NCI-H1930 (cell line): ENCODE measurements at regions not wholly inside any gene's neighbourhood (a gene's known extent, or its start where the extent isn't known, plus 50 kb on each side); places are given as distances from the start of the nearest gene placed in this dataset.
"Not testable (repeated sequence)": the region's sequence is repeated elsewhere in the genome, so short reads cannot be mapped to it uniquely, and the experiment has no call there.

ENCODE experiments used
- DNase-seq, 2 experiments: peaks; one replicate each; lab custom pipeline; 2025; lab: John Stamatoyannopoulos, UW

DNA sequence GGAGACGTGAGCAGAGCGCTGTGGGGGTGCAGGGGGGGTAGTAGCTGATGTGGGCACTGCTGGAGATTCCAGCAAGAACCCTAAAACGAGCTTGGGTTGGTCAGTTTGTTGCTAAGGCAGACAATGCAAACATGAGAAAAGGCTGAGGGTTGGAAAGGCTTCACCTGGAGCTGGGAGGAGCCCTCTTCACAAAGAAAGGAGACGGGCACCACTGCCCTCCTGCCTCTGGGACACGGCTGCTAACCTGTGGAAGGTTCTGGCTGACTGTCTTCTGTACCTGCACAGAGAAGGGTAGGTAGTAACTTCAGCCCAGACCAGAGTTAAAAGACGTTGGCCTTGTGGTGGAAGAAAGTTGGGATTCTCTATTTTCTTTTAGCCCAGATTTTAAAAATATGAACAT lies 108.7 kb downstream of the SUCLA2 start:
- no peak for DNase-seq

DNA sequence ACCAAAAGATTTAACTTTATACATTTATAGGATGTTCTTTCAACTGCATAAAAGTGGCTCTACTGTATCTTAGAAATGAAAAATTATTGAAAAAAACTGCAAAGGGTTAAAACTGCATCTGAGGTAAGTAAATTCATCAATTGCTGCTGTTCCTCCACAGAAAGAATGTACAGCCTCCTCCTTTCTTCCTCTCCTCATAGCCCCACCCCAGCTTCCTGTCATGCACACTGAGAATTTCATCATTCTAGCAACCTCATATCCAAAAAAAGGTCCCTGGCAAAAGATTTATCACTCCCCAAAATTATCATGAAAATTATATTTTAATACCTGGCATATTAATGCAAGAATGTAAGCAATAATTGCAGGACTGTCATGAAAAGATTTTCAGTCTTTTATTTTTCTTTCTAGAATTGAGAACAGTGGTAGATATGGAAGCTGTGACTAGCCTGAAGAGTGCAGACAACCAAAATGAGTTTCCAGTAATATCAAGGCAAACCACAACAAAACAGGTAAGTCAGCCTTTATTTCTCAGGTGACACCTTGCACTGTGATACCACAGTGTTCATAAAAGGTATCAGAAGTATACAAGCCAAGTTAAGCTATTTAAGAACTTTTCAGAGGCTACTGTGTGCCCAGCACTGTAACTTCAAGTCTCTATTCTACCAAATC lies 110.8 kb downstream of the SUCLA2 start:
- DNase-seq: no peak

DNA sequence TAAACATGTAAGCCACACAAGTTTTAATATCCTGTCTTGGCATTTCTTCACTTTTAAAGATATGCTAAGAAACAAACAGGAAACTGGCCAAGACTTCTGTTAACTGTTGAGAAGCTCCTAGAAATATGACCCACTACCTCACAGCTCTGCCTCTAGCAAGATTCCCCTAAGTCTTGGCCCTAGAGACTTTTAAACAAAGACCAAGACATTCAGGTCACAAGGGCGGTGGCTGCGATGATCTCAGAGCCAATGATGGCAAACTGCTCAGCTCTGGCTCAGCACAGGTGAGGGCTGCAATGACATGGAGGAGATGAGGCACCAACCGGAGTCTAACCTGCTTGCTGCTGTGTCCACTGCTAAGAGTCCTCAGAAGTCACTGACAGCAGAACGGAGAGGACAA lies 114.8 kb downstream of the SUCLA2 start:
- no peak for DNase-seq

DNA sequence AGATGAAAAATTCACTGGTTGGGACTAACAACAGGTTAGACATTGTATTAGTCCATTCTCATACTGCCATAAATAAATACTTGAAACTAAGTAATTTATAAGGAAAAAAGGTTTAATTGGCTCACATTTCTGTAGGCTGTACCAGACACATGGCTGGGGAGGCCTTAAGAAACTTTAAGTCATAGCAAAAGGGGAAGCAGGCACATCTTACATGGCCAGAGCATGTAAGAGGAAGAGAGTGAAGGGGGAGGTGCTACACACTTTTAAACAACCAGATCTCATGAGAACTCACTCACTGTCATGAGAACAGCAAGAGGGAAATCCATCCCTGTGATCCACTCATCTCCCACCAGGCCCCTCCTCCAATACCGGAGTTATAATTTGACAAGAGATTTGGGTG lies 125.9 kb downstream of the SUCLA2 start:
- DNase-seq: no peak

DNA sequence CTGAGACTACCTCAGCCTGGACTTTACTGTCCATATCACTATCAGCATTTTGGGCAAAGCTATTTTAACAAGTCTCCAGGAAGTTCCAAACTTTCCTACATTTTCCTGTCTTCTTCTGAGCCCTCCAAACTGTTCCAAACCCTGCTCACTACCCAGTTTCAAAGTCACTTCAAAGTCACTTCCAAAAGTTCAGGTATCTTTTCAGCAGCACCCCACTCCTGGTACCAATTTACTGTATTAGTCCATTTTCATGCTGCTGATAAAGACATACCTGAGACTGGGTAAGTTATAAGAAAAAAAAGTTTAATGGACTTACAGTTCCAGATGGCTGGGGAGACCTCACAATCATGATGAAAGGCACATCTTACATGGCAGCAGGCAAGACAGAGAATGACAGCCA lies 127.1 kb downstream of the SUCLA2 start:
- not testable (repeated sequence) for DNase-seq

DNA sequence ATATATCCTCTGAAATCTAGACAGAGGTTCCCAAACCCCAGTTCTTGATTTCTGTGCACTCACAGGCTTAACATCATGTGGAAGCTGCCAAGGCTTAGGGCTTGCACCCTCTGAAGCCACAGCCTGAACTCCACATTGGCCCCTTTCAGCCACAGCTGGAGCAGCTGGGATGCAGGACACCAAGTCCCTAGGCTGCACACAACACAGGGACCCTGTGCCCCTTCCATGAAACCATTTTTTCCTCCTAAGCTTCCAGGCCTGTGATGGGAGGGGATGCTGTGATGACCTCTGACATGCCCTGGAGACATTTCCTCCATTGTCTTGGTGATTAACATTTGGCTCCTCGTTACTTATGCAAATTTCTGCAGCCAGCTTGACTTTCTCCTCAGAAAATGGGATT lies 127.8 kb downstream of the SUCLA2 start:
- not testable (repeated sequence) for DNase-seq

DNA sequence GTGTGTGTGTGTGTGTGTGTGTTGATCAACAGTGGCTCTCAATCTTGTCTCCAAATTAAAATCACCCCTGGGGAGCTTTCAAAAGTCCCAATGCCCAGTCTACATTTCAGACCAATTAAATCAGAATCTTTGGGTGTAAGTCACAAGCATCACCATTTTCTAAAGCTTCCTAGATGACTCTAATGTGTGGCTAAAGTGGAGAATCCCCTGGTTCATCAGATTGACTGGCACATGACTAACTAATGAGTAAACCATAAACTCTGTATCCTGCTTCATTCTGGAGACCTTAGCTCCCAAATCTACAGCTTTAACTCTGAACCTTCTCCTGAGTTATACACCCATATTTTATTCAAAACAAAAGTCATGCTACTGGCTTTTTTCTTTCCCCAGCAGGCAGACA lies 131.3 kb downstream of the SUCLA2 start:
- no peak for DNase-seq

DNA sequence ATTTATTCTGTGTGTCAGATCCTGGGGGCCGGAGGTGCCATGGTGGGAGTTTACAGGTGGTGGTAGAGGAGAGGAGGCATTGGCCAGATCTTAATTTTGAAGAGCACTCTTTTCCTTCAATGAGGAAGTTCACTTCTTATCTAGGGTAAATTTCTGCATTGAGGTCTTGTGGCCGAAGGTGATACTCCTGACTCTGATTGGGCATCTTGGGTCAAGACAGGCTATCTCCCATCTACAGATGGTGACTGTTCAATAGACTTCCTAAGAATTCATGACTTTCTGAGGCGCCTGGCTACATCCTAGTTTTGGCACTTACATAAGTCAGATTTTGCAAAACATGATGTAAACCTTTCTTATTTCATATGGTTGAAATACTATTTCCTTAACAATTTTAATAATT lies 135.2 kb downstream of the SUCLA2 start:
- no peak for DNase-seq

DNA sequence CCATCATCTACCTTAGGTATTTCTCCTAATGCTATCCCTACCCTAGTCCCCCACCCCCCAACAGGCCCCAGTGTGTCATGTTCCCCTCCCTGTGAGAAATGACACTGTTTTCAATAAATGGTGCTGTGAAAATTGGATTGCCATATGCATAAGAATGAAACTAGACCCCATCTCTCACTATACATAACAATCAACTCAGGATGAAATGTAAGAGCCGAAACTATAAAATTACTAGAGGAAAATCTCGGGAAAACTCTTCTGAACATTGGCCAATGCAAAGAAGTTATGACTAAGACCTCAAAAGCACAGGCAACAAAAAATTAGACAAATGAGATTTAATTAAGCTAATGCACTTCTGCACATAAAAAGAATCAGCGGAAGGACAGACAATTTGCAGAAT lies 138.2 kb downstream of the SUCLA2 start:
- DNase-seq: no peak

DNA sequence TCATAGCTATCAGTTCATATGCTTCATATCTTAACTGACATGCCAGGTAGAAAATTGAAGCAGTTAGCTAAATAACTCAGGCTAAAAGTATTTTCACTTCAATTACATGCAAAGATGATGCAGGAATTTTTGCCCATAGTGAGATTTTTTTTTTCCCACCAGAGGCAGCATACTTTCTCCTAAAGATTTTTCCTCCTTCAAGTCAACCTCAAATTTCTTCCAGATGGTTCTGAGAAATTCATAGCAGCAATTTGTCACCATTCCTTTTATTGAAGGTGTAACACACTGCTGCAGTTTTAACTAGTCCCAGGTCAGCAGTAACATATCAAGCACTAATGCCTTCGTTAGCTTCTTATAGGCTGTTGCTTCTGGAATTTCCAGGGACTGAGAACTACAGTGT lies 141.9 kb downstream of the SUCLA2 start:
- no peak for DNase-seq

DNA sequence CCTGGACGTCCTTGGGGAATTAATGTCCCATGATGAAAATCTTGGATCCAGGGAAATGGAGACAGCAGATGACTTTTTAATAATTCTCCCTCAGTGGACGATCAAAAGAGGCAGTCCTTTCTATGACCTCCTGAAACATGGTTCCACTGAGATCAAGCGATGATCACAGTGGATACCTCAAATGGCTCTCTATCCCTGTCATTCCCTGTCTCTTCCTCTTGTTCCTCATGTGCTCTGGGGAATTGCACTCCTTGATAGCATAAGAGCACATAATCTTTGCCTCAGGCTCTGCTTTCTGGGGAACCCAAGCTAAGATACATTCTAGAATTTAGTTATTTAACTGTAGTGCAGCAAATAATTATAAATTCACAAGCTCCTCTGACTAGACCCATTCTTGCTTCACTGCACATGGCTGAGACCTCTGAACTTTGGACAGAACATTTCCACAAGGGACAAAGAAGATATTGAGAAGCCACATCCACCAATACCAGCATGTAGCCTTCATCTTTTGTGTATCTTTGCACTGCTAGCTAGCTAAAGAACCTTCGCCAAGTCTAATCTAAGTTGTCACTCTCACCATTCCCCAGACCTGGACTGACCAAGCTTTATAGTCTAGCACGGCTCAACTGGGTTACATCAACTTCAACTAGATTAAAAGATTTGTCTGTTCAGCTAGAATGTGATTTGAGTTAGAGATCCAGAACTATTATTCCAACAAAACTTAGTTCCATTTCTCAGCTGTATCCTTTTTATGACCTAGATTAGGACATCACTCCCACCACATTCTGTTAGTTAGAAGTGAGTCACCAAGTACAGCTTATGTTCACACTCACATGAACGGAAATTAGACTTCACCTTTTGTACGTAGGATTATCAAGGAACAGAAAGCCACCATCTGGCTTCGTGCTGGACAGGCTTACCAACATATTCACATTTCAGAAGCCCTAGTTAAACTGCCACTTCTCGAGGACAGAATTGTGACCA lies 142.7 kb downstream of the SUCLA2 start:
- DNase-seq: no peak

DNA sequence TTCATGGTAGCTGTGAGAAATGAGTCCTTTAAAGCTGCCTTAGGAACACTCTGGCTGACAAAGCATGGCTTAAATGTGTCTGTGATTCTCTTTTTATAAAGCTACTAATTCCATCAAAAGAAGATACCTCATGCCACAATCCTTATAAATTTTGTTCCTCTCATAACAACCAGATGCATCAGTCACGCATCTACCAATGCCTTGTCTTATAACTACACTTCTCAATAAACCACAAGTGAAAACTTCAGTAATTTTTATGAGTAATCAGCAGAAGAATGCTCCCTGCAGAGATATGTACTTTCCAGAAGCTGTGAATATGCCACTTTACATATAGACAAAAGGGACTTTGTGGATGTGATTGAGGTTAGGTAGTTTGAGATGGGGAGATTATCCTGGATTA lies 147.8 kb downstream of the SUCLA2 start:
- DNase-seq: no peak

DNA sequence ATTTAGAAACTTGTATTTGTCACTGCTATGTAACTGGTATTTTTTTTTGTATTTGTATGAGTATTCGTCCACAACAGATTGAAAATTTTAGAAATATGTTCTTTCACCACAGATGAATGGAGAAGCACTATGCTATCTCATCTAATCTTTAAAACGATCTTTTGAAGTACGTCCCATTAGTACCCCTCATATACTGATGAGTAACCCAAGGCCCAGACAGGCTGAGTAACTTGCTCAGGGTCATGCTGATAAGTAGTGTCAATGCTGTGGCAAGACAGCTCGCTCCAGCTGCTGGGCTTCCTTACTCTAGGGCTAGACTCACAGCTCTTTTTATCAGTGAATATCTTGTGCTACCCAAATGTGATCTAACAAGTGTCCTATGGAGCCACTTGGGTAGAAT lies 154.2 kb downstream of the SUCLA2 start:
- no peak for DNase-seq

DNA sequence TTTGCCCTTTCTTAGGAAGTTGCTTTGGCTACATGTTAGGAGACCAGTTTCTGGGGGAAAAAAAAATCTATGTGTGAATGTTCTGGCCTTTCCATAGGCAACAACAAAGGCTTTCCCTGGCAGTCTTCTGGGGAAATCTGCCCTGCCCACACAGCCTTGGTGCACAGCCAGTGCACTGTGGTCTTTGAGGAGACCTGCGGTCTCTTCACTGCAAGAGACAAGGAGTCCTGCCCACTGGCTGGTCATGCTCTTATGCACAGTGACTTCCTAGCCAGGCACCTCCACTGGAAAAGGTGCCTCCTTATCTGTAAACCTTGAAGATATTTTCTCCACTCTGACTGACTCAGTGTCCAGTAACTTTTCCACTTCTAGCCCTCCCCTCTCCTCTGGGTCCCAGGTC lies 155.1 kb downstream of the SUCLA2 start:
- no peak for DNase-seq

DNA sequence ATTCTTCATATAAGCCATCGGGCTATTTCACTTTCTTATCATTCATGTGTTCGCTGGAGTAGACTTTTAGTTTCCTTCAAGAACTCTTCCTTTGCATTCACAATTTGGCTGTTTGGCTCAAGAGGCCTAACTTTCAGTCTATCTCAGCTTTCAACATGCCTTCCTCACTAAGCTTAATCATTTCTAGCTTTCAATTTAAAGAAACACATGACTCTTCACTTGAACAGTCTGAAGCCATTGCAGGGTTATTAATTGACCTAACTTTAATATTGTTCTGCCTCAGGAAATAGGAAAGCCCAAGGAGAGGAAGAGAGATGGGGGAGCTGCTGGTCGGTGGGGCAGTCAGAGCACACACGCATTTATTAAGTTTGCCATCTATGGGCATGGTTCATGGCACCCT lies 158.1 kb downstream of the SUCLA2 start:
- DNase-seq: no peak

DNA sequence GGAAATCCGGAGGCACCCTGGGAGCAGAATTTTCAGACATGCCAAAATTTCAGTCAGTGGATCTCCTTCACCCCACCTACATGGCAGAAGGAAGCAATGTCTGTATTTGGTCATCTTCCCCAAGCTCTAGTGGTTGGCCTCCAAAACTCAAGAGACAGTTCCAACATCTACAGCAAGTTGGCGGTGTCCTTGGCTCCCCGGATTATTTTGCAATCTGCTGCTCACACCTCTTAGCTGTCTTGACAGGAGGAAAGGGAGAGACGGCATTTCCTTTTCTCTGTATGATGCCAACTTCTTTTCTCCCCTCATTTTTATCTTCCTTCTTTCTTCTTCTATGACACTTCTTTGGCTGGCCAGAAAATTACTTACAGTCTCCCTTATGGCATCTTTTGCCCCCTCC lies 159.9 kb downstream of the SUCLA2 start:
- no peak for DNase-seq

DNA sequence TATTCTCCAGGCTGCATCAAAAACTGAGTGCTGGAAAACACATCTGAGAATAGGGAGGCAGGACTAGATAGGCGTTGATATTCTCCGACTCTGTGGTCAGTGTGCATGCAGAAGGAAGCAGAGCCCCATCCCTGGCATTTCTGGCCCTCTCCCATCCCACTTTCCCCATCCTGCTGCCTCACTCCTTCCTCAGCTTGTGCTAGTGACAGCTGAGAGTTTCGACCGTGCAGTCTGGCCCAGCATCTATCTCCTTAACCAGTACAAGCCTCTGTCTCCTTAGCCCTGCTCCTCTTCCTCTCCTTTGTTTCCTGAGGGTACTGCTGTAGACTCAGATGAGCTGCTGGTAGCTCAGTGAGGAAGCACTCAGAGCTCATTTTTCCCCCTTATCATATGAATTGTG lies 163.2 kb downstream of the SUCLA2 start:
- DNase-seq: no peak

DNA sequence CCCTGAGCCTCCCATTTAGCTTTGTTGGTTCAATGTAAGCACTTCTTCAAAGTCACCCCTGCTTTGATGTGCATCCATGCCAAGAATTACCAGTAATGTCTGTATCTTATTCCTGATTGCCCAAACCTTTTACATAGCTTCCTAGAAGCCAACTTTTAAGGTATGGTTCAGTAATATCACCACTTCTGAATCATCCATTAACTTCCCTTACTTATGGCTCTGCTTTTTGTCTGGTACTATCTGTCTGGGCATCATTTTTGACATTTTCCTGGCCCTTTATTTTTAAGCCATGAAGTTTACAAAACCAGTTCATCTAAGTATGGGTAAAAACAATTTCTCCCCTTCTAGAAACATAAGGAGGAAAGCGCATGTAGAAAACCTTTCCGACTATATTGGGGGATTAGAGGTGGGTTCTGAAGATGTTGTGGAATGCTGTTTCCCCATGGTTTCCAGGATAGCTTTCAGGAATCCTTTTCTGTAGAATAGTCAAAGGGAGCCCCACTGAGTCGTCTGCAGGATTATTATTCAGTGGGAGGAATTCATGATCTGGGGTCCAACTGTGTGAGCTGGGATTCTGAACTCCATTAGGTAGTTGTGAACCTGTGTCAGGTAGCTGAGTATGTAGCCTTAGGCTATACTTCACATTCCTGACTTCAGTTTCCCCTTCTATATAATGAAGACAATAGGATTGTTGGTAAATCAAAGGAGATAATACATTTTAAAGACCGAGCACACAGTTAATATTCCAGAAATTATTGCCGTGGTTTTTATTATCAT lies 163.8 kb downstream of the SUCLA2 start:
- no peak for DNase-seq

DNA sequence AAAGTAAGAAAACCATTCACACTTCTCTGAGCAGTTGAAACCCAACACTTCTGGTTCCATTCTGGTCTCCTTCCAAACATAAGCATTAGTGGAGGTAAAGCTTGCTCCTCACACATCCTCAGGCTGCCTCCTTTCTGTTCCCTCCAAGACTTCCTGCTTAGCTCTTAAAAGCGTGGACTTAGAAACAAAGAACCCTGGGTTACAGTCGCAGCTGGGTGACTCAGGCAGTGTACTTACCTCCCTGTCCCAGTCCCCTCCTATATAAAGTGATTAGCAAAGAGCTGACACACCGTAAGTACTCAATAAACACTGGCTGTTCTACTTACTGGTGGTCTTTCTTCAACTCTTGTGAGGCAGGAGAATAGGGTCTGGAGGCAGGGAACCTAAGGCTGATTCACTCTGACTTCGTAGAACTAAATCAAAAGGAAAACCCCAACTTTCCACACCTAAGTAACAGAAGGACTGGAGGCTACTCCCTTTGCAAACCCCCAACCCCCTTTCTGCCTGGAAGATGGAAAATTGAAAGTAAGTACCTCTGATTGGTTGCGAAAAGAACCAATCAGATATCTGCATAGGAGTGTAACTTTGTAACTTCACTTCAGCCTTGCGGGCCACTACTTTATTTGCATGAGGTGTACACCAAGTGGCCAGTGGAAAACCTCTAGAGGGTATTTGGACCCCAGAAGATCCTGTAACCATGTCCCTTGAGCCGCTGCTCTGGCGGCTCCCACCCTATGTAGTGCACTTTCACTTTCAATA lies 165.4 kb downstream of the SUCLA2 start:
- DNase-seq: no peak

DNA sequence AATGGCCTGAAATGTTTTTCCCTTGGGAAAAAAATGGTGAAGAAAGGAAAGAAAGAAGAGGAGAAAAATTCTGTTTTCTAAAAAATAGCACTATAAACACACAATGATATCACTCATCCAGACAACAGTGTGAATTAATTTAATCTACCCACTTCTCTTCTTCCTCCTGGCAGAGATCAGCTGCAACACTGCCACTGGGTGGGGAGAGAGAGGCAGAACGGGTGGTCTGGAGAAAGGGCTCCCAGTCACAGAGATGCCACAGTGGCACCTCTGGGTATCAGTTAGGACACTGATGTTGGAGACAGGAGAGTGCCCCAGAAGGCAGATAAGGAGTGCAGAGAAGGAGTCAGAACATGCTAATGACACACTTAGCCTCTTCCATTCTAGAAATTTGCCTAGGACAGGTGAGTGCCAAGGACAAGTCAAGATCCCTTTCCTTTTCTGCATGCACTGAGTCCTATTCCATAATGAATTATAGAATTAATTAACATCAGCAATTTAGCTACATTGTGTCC lies 168.6 kb downstream of the SUCLA2 start:
- DNase-seq: no peak

DNA sequence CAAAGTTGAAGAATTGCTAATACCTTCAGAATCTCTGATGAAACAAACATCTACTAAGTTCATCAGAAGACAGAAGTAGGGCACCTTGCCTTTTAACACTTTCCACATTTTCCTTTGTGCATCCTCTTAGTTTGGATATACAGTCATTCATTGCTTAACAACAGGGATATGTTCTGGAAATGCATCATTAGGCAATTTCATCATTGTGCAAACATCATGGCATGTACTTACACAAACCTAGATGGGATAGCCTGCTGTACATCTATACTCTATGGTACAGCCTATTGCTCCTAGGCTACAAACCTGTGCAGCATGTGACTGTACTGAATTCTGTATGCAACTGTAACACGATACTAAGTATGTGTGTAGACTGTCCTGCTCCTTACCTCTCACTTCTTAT lies 169.8 kb downstream of the SUCLA2 start:
- no peak for DNase-seq

DNA sequence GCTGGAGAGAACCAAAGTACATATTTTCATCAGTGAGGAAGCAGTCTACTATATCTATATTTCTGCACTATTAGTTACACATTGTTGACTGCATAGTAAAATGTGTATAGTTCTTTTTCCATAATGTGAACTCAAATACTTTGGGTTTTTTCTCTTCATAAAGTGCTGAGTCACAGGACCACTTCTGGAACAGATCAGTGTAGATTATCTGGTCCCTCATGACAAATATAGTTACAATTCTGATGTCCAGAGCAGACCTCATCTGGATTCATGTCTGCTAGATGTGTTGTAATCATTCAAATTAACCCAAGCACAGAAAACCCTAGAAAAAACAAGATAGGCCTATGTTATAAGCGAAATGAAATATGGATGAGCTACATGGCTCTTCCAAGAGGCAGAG lies 171.4 kb downstream of the SUCLA2 start:
- no peak for DNase-seq
